H1 (cell line): ENCODE measurements at regions not wholly inside any gene's neighbourhood (a gene's known extent, or its start where the extent isn't known, plus 50 kb on each side); places are given as distances from the start of the nearest gene placed in this dataset.

Experiments used
- CTCF ChIA-PET: fragments of 300-600 bp; sonication (Branson Sonifier 250); formaldehyde crosslinking; loops from one replicate; lab custom pipeline; 2021; ENCODE audit not compliant: partially characterized antibody; lab: Charles Lee
- POLR2A ChIA-PET: fragments of 300-600 bp; sonication (Branson Sonifier 250); formaldehyde crosslinking; loops from one replicate; lab custom pipeline; 2021; ENCODE audit warnings: inconsistent platforms; ENCODE audit not compliant: partially characterized antibody; lab: Charles Lee
- DNase-seq, 2 experiments: peaks; one replicate each; pipeline versions ENCODE4 v3.0.0 to v3.0.0-alpha.2; 2010 to 2022; ENCODE audit warnings: low spot score in 2 of 2, low read depth in 1 of 2, mixed read lengths in 1 of 2
- FAIRE-seq: peaks from 2 replicates; lab custom pipeline; 2011; peaks lifted over from hg19 to GRCh38; lab: Jason Lieb, UNC
- H2AFZ ChIP-seq: 2 replicates; pipeline ENCODE4 v1.8.1; 2012; ENCODE audit warnings: low read length, inconsistent platforms
- H2AK5ac ChIP-seq: 2 replicates; pipeline ENCODE4 v1.6.1; 2013; ENCODE audit warnings: low read depth, low read length
- H2BK120ac ChIP-seq: replicated peaks from 2 replicates; pipeline ENCODE3; 2013; ENCODE audit warnings: low read depth, low read length, inconsistent platforms
- H2BK12ac ChIP-seq: 2 replicates; pipeline ENCODE4 v1.6.1; 2013; ENCODE audit warnings: low read depth, low read length
- H2BK15ac ChIP-seq: 2 replicates; pipeline ENCODE4 v1.6.1; 2013; ENCODE audit warnings: low read length
- H2BK20ac ChIP-seq: 2 replicates; pipeline ENCODE4 v1.6.1; 2013; ENCODE audit warnings: low read length
- H2BK5ac ChIP-seq: 2 replicates; pipeline ENCODE4 v1.6.1; 2013; ENCODE audit warnings: low read depth, low read length
- H3K14ac ChIP-seq: 2 replicates; pipeline ENCODE4 v1.6.1; 2013; ENCODE audit warnings: inconsistent platforms; ENCODE audit not compliant: insufficient read length
- H3K18ac ChIP-seq: 2 replicates; pipeline ENCODE4 v1.6.1; 2013; ENCODE audit warnings: low read length; ENCODE audit errors: extremely low read depth
- H3K23ac ChIP-seq: 2 replicates; pipeline ENCODE4 v1.6.1; 2013; ENCODE audit warnings: inconsistent platforms; ENCODE audit not compliant: insufficient read length
- H3K23me2 ChIP-seq: 2 replicates; pipeline ENCODE4 v1.6.1; 2013; ENCODE audit warnings: low read depth, low read length
- H3K27ac ChIP-seq: 2 replicates; pipeline ENCODE4 v1.6.1; 2011; ENCODE audit warnings: low read depth, low read length, inconsistent platforms
- H3K27me3 ChIP-seq, 4 experiments: replicated peaks in 1 of 4; 1 replicate in 1 of 4; 2 replicates in 3 of 4; pipeline versions ENCODE4 v1.6.1 to v1.8.1; 2011 to 2013; ENCODE audit warnings: low read length in 3 of 4, mild to moderate bottlenecking in 3 of 4, inconsistent platforms in 2 of 4, mixed read lengths in 2 of 4, moderate library complexity in 1 of 4; ENCODE audit not compliant: control insufficient read depth in 3 of 4, insufficient read depth in 3 of 4; ENCODE audit errors: extremely low read depth in 1 of 4
- H3K36me3 ChIP-seq, 4 experiments: 2 replicates each; pipeline versions ENCODE4 v1.6.1 to v1.8.1; 2011 to 2013; ENCODE audit warnings: mild to moderate bottlenecking in 4 of 4, low read length in 3 of 4, moderate library complexity in 2 of 4, control low read depth in 1 of 4, inconsistent platforms in 1 of 4; ENCODE audit not compliant: insufficient read depth in 4 of 4, control insufficient read depth in 2 of 4
- H3K4ac ChIP-seq: replicated peaks from 2 replicates; pipeline ENCODE3; 2013; ENCODE audit warnings: low read length, low read depth, mixed read lengths, inconsistent platforms; ENCODE audit not compliant: insufficient read length
- H3K4me1 ChIP-seq, 4 experiments: replicated peaks in 1 of 4; 1 replicate in 1 of 4; 2 replicates in 3 of 4; pipeline versions ENCODE4 v1.6.1 to v1.8.1; 2011 to 2013; ENCODE audit warnings: low read length in 3 of 4, inconsistent platforms in 2 of 4, mixed read lengths in 1 of 4; ENCODE audit not compliant: insufficient read depth in 4 of 4, control insufficient read depth in 3 of 4
- H3K4me2 ChIP-seq, 2 experiments: 2 replicates each; pipeline versions ENCODE4 v1.6.1 to v1.8.1; 2011 to 2013; ENCODE audit warnings: low read depth in 2 of 2, low read length in 2 of 2, control low read depth in 1 of 2, inconsistent platforms in 1 of 2, mild to moderate bottlenecking in 1 of 2; ENCODE audit not compliant: insufficient read depth in 1 of 2
- H3K4me3 ChIP-seq, 4 experiments: fragments of 200-600, 300-600 bp in 1 of 4; sonication (generic), shearing (Covaris generic), sonication (Bioruptor Twin) in 1 of 4; 2 replicates each; pipeline versions ENCODE4 v1.5.1 to v1.8.1; 2011 to 2016; ENCODE audit warnings: low read length in 4 of 4, low read depth in 3 of 4, control low read depth in 2 of 4, inconsistent platforms in 2 of 4, mild to moderate bottlenecking in 2 of 4, mixed read lengths in 1 of 4, moderate library complexity in 1 of 4; ENCODE audit not compliant: insufficient read depth in 2 of 4; ENCODE audit errors: extremely low read depth in 1 of 4
- H3K56ac ChIP-seq: replicated peaks from 2 replicates; pipeline ENCODE3; 2013; ENCODE audit warnings: low read depth, mild to moderate bottlenecking, mixed read lengths, low read length, inconsistent platforms; ENCODE audit not compliant: insufficient read length
- H3K79me1 ChIP-seq: 2 replicates; pipeline ENCODE4 v1.6.1; 2013; ENCODE audit warnings: low read depth, low read length, control low read depth
- H3K79me2 ChIP-seq, 2 experiments: 2 replicates each; pipeline versions ENCODE4 v1.6.1 to v1.8.1; 2012 to 2013; ENCODE audit warnings: low read length in 2 of 2, mild to moderate bottlenecking in 2 of 2, inconsistent platforms in 1 of 2; ENCODE audit not compliant: insufficient read depth in 2 of 2, control insufficient read depth in 1 of 2
- H3K9ac ChIP-seq, 4 experiments: replicated peaks in 1 of 4; 1 replicate in 1 of 4; 2 replicates in 3 of 4; pipeline versions ENCODE4 v1.6.1 to v1.8.1; 2011 to 2013; ENCODE audit warnings: low read depth in 3 of 4, low read length in 3 of 4, control low read depth in 2 of 4, mild to moderate bottlenecking in 2 of 4, moderate library complexity in 2 of 4, inconsistent platforms in 1 of 4; ENCODE audit errors: extremely low read depth in 1 of 4
- H3K9me3 ChIP-seq, 2 experiments: 2 replicates each; pipeline versions ENCODE4 v1.6.1 to v1.8.1; 2012 to 2013; ENCODE audit warnings: mild to moderate bottlenecking in 2 of 2, moderate library complexity in 2 of 2, control low read depth in 1 of 2, inconsistent platforms in 1 of 2, low read depth in 1 of 2, low read length in 1 of 2, mixed read lengths in 1 of 2; ENCODE audit not compliant: insufficient read depth in 2 of 2
- H4K20me1 ChIP-seq, 2 experiments: replicated peaks in 1 of 2; 2 replicates each; pipeline versions ENCODE3 to v1.8.1; 2011 to 2013; ENCODE audit warnings: inconsistent platforms in 2 of 2, low read length in 2 of 2, mild to moderate bottlenecking in 1 of 2; ENCODE audit not compliant: insufficient read depth in 2 of 2, control insufficient read depth in 1 of 2
- H4K5ac ChIP-seq: 2 replicates; pipeline ENCODE4 v1.6.1; 2013; ENCODE audit warnings: low read length, low read depth, mixed read lengths, inconsistent platforms; ENCODE audit not compliant: insufficient read length
- H4K8ac ChIP-seq: 2 replicates; pipeline ENCODE4 v1.8.0; 2013; ENCODE audit warnings: mild to moderate bottlenecking, moderate library complexity, low read length, inconsistent platforms; ENCODE audit not compliant: insufficient read depth; ENCODE audit errors: extremely low read depth
- H4K91ac ChIP-seq: replicated peaks from 2 replicates; pipeline ENCODE3; 2013; ENCODE audit warnings: low read length, mixed read lengths, inconsistent platforms; ENCODE audit not compliant: insufficient read length
- BRCA1 ChIP-seq: IDR thresholded peaks from 2 replicates; pipeline ENCODE4 v1.6.1; 2012; ENCODE audit warnings: low read depth, low read length, improper control_type of control experiment
- CBX5 ChIP-seq: fragments of 300-800, 300-1000 bp; sonication (generic); IDR thresholded peaks from 2 replicates; pipeline ENCODE4 v1.7.1; 2016; ENCODE audit warnings: antibody characterized with exemption, low read length, low read depth
- CHD2 ChIP-seq: IDR thresholded peaks from 2 replicates; pipeline ENCODE4 v1.6.1; 2012; ENCODE audit warnings: low read length, improper control_type of control experiment
- GTF2F1 ChIP-seq: IDR thresholded peaks from 2 replicates; pipeline ENCODE4 v1.6.1; 2012; ENCODE audit warnings: low read depth, low read length, improper control_type of control experiment, borderline replicate concordance
- KDM5A ChIP-seq: fragments of 200-600 bp; IDR thresholded peaks from 2 replicates; pipeline ENCODE4 v1.7.1; 2012; ENCODE audit warnings: mild to moderate bottlenecking, low read length, inconsistent platforms, mixed read lengths
- RFX5 ChIP-seq: IDR thresholded peaks from 2 replicates; pipeline ENCODE4 v1.6.1; 2011; ENCODE audit warnings: low read depth, low read length, improper control_type of control experiment, borderline replicate concordance
- RXRA ChIP-seq: IDR thresholded peaks from 2 replicates; pipeline ENCODE4 v1.6.1; 2011; ENCODE audit warnings: low read depth, mild to moderate bottlenecking, low read length, moderate library complexity; ENCODE audit not compliant: insufficient read depth
- SUZ12 ChIP-seq: fragments of 200-600 bp; sonication (generic); IDR thresholded peaks from 2 replicates; pipeline ENCODE4 v1.6.1; 2012; ENCODE audit warnings: mild to moderate bottlenecking, inconsistent platforms, low read length, moderate library complexity, mixed read lengths
- TAF1 ChIP-seq: IDR thresholded peaks from 2 replicates; pipeline ENCODE4 v1.6.1; 2011; ENCODE audit warnings: mild to moderate bottlenecking, low read depth, low read length

GRCh38 chr11:17132654-17133053 is 55.2 kb upstream of the RPS13 start:
- POLR2A ChIA-PET = no interaction called here
- CTCF ChIA-PET = no interaction called here
- no peak overlapping the region for H3K4me3 ChIP-seq
- H3K79me2 ChIP-seq = no peaks in the 10 kb centered on the region
- no peak overlapping the region for H3K23ac ChIP-seq
- H3K9me3 ChIP-seq = no peaks in the 10 kb centered on the region
- H3K27ac ChIP-seq = no peak overlapping the region
- H4K5ac ChIP-seq = no peak overlapping the region
- TF ChIP-seq SUZ12 (no peak), RXRA (no peak), TAF1 (no peak), BRCA1 (no peak), CHD2 (no peak), RFX5 (no peak), KDM5A (no peak), CBX5 (no peak), GTF2F1 (no peak)
- H2BK12ac ChIP-seq = no peak overlapping the region
- H2BK5ac ChIP-seq = no peak overlapping the region
- H3K4me1 ChIP-seq = 0 out of 7 replicates have a peak, but pooled peaks cover 0 to 2% (median 0%) of the 10 kb centered on the region in 4 experiments
- no peaks in the 10 kb centered on the region for H3K23me2 ChIP-seq
- no peak overlapping the region for H3K56ac ChIP-seq
- no peaks in the 10 kb centered on the region for H4K20me1 ChIP-seq
- H2AK5ac ChIP-seq = no peak overlapping the region
- no peaks in the 10 kb centered on the region for H3K79me1 ChIP-seq
- no peak overlapping the region for H3K18ac ChIP-seq
- H3K9ac ChIP-seq = no peak overlapping the region
- H3K4me2 ChIP-seq = no peak overlapping the region
- H3K36me3 ChIP-seq = peaks cover 5 to 53% (median 24%) of the 10 kb centered on the region in 4 experiments; a peak in 7 of 8 replicates
- no peak overlapping the region for H3K14ac ChIP-seq
- no peak overlapping the region for H2BK120ac ChIP-seq
- H4K91ac ChIP-seq = no peak overlapping the region
- H3K4ac ChIP-seq = no peak overlapping the region
- DNase-seq (no peak), FAIRE-seq (no peak)
- H2BK20ac ChIP-seq = no peak overlapping the region
- H2BK15ac ChIP-seq = no peak overlapping the region
- no peak overlapping the region for H4K8ac ChIP-seq
- H2AFZ ChIP-seq = no peak overlapping the region
- H3K27me3 ChIP-seq = no peaks in the 10 kb centered on the region
